Panc1 (cell line): ENCODE measurements at regions not wholly inside any gene's neighbourhood (a gene's known extent, or its start where the extent isn't known, plus 50 kb on each side); places are given as distances from the start of the nearest gene placed in this dataset.

ENCODE experiments used
- ATAC-seq: fragments of 200-7000 bp; cut with Tn5 transposase; 2 replicates; pipeline ENCODE4 v1.9.1; 2020; ENCODE audit warnings: mild to moderate bottlenecking, moderate library complexity
- BruUV-seq: library from RNA; stranded (reverse); fragments of 400-500 nt; replicated peaks from 2 replicates; lab custom pipeline; 2021; lab: Mats Ljungman, UMichigan
- CTCF ChIA-PET: fragments of 300-600 bp; sonication (Branson Sonifier 250); formaldehyde crosslinking; loops from one replicate; lab custom pipeline; 2022; ENCODE audit warnings: antibody characterized with exemption; lab: Charles Lee
- POLR2A ChIA-PET: fragments of 300-600 bp; sonication (Branson Sonifier 250); formaldehyde crosslinking; loops from one replicate; lab custom pipeline; 2022; ENCODE audit warnings: antibody characterized with exemption; lab: Charles Lee
- DNase-seq: peaks from one replicate; pipeline ENCODE4 v3.0.0-alpha.2; 2010; ENCODE audit warnings: low read depth, low spot score
- H3K27ac ChIP-seq: 2 replicates; pipeline ENCODE4 v1.5.1; 2011; ENCODE audit warnings: mild to moderate bottlenecking, low read length, inconsistent platforms
- H3K27me3 ChIP-seq: fragments of 200-500 bp; sonication (Bioruptor generic); 2 replicates; pipeline ENCODE4 v1.6.0; 2014; ENCODE audit warnings: low read length, inconsistent platforms; ENCODE audit not compliant: control insufficient read depth, insufficient read depth
- H3K36me3 ChIP-seq: fragments of 200-500 bp; sonication (Bioruptor generic); 2 replicates; pipeline ENCODE4 v1.5.1; 2014; ENCODE audit warnings: inconsistent platforms, mild to moderate bottlenecking, low read length, moderate library complexity; ENCODE audit not compliant: control insufficient read depth, insufficient read depth
- H3K4me1 ChIP-seq: 2 replicates; pipeline ENCODE4 v1.5.1; 2011; ENCODE audit warnings: inconsistent platforms, mild to moderate bottlenecking, low read length, moderate library complexity; ENCODE audit not compliant: control insufficient read depth, insufficient read depth
- H3K4me3 ChIP-seq, 2 experiments: 2 replicates each; pipeline ENCODE4 v1.5.1; 2011 to 2012; ENCODE audit warnings: low read depth in 2 of 2, low read length in 2 of 2, mild to moderate bottlenecking in 2 of 2, inconsistent platforms in 1 of 2, moderate library complexity in 1 of 2
- H3K9me3 ChIP-seq: fragments of 200-500 bp; sonication (Bioruptor generic); 2 replicates; pipeline ENCODE4 v1.5.1; 2014; ENCODE audit warnings: low read depth, mild to moderate bottlenecking, inconsistent platforms, low read length, moderate library complexity; ENCODE audit not compliant: control insufficient read depth, insufficient read depth
- CTCF ChIP-seq: fragments of 450-650 bp; IDR thresholded peaks from 2 replicates; pipeline ENCODE4 v1.5.1; 2017; ENCODE audit warnings: mild to moderate bottlenecking
- POLR2AphosphoS5 ChIP-seq: IDR thresholded peaks from 2 replicates; pipeline ENCODE4 v1.6.1; 2012; ENCODE audit warnings: mild to moderate bottlenecking, low read depth, low read length, moderate library complexity
- REST ChIP-seq, 2 experiments: IDR thresholded peaks; 2 replicates each; pipeline ENCODE4 v1.6.1; 2011 to 2012; ENCODE audit warnings: low read depth in 2 of 2, control low read depth in 1 of 2, low read length in 1 of 2, mild to moderate bottlenecking in 1 of 2, moderate library complexity in 1 of 2; ENCODE audit not compliant: insufficient read depth in 1 of 2
- SIN3A ChIP-seq: IDR thresholded peaks from 2 replicates; pipeline ENCODE4 v1.6.1; 2012; ENCODE audit warnings: low read depth, mild to moderate bottlenecking, low read length, moderate library complexity, borderline replicate concordance; ENCODE audit not compliant: insufficient read depth
- TCF7L2 ChIP-seq: IDR thresholded peaks from 2 replicates; pipeline ENCODE4 v1.6.1; 2011; ENCODE audit warnings: mild to moderate bottlenecking, low read depth, low read length, inconsistent platforms
- in situ Hi-C: cut with HindIII; loops from 2 replicates; pipeline ENCODE4 v1.10.0; 2016; ENCODE audit warnings: low sequenced_read_pairs, low pct_unique_long_range_greater_than_20kb
- intact Hi-C: fragments of 100-400 bp; cut with micrococcal nuclease; formaldehyde crosslinking; loops from one replicate; pipeline ENCODE4 v1.10.0; 2022; ENCODE audit not compliant: unreplicated experiment

- in situ Hi-C loops, result no loop called here
- Histone ChIP-seq H3K9me3 (no peaks in the 10 kb centered on the region), H3K27ac (no peak overlapping the region), H3K27me3 (no peaks in the 10 kb centered on the region), H3K4me1 (no peaks in the 10 kb centered on the region), H3K36me3 (no peaks in the 10 kb centered on the region), H3K4me3 (no peak overlapping the region)
- CTCF ChIA-PET, result no interaction called here
- POLR2A ChIA-PET, result no interaction called here
- intact Hi-C loops, result no loop called here
- DNase-seq (no peak), ATAC-seq (no peak)
- TF ChIP-seq SIN3A, result no peak
- TF ChIP-seq REST (IDR thresholded peaks at IDR 0.05; ENCODE audit: insufficient read depth in 1 of 2, low read depth in 2 of 2, low read length in 1 of 2), result no peak
- no peak for TF ChIP-seq TCF7L2
- no peak for TF ChIP-seq POLR2AphosphoS5
- no peak for TF ChIP-seq CTCF
- no TSS peak for BruUV-seq
Measured at GRCh38 chr4:126328914-126329313, 1014.2 kb downstream of the FAT4 start.

- Histone ChIP-seq H3K4me1 (no peaks in the 10 kb centered on the region), H3K9me3 (no peaks in the 10 kb centered on the region), H3K27me3 (no peaks in the 10 kb centered on the region), H3K36me3 (no peaks in the 10 kb centered on the region), H3K4me3 (no peak overlapping the region), H3K27ac (no peak overlapping the region)
- DNase-seq (no peak), ATAC-seq (no peak)
- intact Hi-C loops, result no loop called here
- in situ Hi-C loops, result no loop called here
- CTCF ChIA-PET, result no interaction called here
- POLR2A ChIA-PET, result no interaction called here
- no peak for TF ChIP-seq TCF7L2
- no peak for TF ChIP-seq SIN3A
- no peak for TF ChIP-seq REST (IDR thresholded peaks at IDR 0.05; ENCODE audit: insufficient read depth in 1 of 2, low read depth in 2 of 2, low read length in 1 of 2)
- TF ChIP-seq CTCF, result no peak
- TF ChIP-seq POLR2AphosphoS5, result no peak
- BruUV-seq, result no TSS peak
Measured at GRCh38 chr4:126338548-126338947, 1023.8 kb downstream of the FAT4 start.
